ENCODE measurements at regions not wholly inside any gene's neighbourhood (a gene's known extent, or its start where the extent isn't known, plus 50 kb on each side); places are given as distances from the start of the nearest gene placed in this dataset.
"Not testable (repeated sequence)": the region's sequence is repeated elsewhere in the genome, so short reads cannot be mapped to it uniquely, and the experiment has no call there.

- ChIA-PET POLR2A (no interaction called here), CTCF (no interaction called here)
- no peak for DNase-seq (ENCODE audit: low read depth, low spot score)
- no peak for ATAC-seq
- no peaks in the 10 kb centered on the region for H3K9me3 ChIP-seq (ENCODE audit: control insufficient read depth, insufficient read depth, low read depth, low read length)
- intact Hi-C loops (cut with micrococcal nuclease; ENCODE audit: unreplicated experiment) (no loop called here), in situ Hi-C loops (cut with HindIII; ENCODE audit: low pct_unique_long_range_greater_than_20kb, low sequenced_read_pairs) (no loop called here)
- H3K36me3 ChIP-seq (ENCODE audit: control insufficient read depth, insufficient read depth, low read length) = no peaks in the 10 kb centered on the region
- BruUV-seq (replicated peaks) = no TSS peak
- peaks cover 20% of the 10 kb centered on the region; the same call in 1 of the 2 replicates for H3K27me3 ChIP-seq (ENCODE audit: control insufficient read depth, insufficient read depth, low read length)
- H3K4me1 ChIP-seq (ENCODE audit: control insufficient read depth, insufficient read depth, low read length) = no peaks in the 10 kb centered on the region
- TF ChIP-seq POLR2AphosphoS5 (IDR thresholded peaks at IDR 0.05; ENCODE audit: low read depth, low read length) (no peak), TCF7L2 (IDR thresholded peaks at IDR 0.05; ENCODE audit: low read depth, low read length) (no peak), SIN3A (IDR thresholded peaks at IDR 0.05; ENCODE audit: borderline replicate concordance, insufficient read depth, low read depth, low read length) (no peak), CTCF (IDR thresholded peaks at IDR 0.05) (no peak)
- TF ChIP-seq, protein P1, sequence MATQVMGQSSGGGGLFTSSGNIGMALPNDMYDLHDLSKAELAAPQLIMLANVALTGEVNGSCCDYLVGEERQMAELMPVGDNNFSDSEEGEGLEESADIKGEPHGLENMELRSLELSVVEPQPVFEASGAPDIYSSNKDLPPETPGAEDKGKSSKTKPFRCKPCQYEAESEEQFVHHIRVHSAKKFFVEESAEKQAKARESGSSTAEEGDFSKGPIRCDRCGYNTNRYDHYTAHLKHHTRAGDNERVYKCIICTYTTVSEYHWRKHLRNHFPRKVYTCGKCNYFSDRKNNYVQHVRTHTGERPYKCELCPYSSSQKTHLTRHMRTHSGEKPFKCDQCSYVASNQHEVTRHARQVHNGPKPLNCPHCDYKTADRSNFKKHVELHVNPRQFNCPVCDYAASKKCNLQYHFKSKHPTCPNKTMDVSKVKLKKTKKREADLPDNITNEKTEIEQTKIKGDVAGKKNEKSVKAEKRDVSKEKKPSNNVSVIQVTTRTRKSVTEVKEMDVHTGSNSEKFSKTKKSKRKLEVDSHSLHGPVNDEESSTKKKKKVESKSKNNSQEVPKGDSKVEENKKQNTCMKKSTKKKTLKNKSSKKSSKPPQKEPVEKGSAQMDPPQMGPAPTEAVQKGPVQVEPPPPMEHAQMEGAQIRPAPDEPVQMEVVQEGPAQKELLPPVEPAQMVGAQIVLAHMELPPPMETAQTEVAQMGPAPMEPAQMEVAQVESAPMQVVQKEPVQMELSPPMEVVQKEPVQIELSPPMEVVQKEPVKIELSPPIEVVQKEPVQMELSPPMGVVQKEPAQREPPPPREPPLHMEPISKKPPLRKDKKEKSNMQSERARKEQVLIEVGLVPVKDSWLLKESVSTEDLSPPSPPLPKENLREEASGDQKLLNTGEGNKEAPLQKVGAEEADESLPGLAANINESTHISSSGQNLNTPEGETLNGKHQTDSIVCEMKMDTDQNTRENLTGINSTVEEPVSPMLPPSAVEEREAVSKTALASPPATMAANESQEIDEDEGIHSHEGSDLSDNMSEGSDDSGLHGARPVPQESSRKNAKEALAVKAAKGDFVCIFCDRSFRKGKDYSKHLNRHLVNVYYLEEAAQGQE (IDR thresholded peaks at IDR 0.05; ENCODE audit: insufficient read depth in 1 of 2, low read depth in 2 of 2, low read length in 1 of 2) = no peak
- no peak overlapping the region for H3K27ac ChIP-seq (ENCODE audit: low read length)
- no peak overlapping the region for H3K4me3 ChIP-seq (ENCODE audit: low read depth in 2 of 2, low read length in 2 of 2)
These were observed 81.7 kb upstream of the UMPS start for GRCh38 chr3:124648551-124648950.

DNA sequence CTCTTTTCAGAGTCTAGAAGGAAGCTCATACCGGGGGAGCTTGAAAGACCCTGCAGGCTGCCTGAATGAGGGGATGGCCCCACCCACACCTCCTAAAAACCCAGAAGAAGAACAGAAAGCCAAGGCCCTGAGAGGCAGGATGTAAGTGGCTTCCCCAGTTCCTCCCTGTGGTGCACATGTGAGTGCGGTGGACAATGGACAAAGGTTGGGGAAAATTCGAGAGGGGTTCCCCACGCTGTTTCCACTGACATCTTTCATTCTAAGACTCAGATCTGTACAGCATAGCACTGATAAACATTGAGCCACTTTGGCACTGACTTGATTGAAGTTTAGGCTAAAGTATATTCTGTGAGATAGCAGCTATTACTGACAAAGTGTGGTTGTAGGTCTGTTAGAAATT is 79.5 kb upstream of the UMPS start:
- Histone ChIP-seq H3K27ac (ENCODE audit: low read length) (no peak overlapping the region), H3K27me3 (ENCODE audit: control insufficient read depth, insufficient read depth, low read length) (peaks cover 29% of the 10 kb centered on the region), H3K4me3 (ENCODE audit: low read depth in 2 of 2, low read length in 2 of 2) (no peak overlapping the region), H3K4me1 (ENCODE audit: control insufficient read depth, insufficient read depth, low read length) (no peaks in the 10 kb centered on the region), H3K36me3 (ENCODE audit: control insufficient read depth, insufficient read depth, low read length) (no peaks in the 10 kb centered on the region), H3K9me3 (ENCODE audit: control insufficient read depth, insufficient read depth, low read depth, low read length) (no peaks in the 10 kb centered on the region)
- no peak for DNase-seq (ENCODE audit: low read depth, low spot score)
- CTCF ChIA-PET = no interaction called here
- ATAC-seq = no peak
- POLR2A ChIA-PET = no interaction called here
- in situ Hi-C loops (cut with HindIII; ENCODE audit: low pct_unique_long_range_greater_than_20kb, low sequenced_read_pairs) (no loop called here), intact Hi-C loops (cut with micrococcal nuclease; ENCODE audit: unreplicated experiment) (no loop called here)
- BruUV-seq (replicated peaks) = no TSS peak
- TF ChIP-seq TCF7L2 (IDR thresholded peaks at IDR 0.05; ENCODE audit: low read depth, low read length) (no peak), POLR2AphosphoS5 (IDR thresholded peaks at IDR 0.05; ENCODE audit: low read depth, low read length) (no peak), SIN3A (IDR thresholded peaks at IDR 0.05; ENCODE audit: borderline replicate concordance, insufficient read depth, low read depth, low read length) (no peak), CTCF (IDR thresholded peaks at IDR 0.05) (no peak)
- TF ChIP-seq, protein P1 (IDR thresholded peaks at IDR 0.05; ENCODE audit: insufficient read depth in 1 of 2, low read depth in 2 of 2, low read length in 1 of 2) = no peak

DNA sequence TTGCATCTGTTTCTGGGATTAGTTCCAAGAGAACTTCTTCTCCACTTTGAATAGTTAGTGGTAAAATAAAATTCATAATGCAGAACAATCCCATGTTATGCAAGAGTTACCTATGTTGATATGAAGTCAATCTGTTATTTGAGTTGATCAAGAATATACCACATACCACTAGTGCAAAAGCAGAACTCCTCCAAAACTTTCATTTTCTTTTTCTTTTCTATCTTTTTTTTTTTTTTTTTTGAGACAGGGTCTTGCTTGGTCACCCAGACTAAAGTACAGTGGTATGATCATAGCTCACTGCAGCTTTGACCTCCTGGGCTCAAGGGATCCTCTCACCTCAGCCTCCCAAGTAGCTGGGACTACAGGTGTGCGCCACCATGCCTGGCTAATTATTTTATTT is 78.8 kb upstream of the UMPS start:
- H3K4me1 ChIP-seq (ENCODE audit: control insufficient read depth, insufficient read depth, low read length); H3K36me3 ChIP-seq (ENCODE audit: control insufficient read depth, insufficient read depth, low read length); ATAC-seq; H3K27ac ChIP-seq (ENCODE audit: low read length); CTCF ChIA-PET; POLR2A ChIA-PET; in situ Hi-C loops (cut with HindIII; ENCODE audit: low pct_unique_long_range_greater_than_20kb, low sequenced_read_pairs); DNase-seq (ENCODE audit: low read depth, low spot score); BruUV-seq (replicated peaks); intact Hi-C loops (cut with micrococcal nuclease; ENCODE audit: unreplicated experiment); H3K4me3 ChIP-seq (ENCODE audit: low read depth in 2 of 2, low read length in 2 of 2); H3K9me3 ChIP-seq (ENCODE audit: control insufficient read depth, insufficient read depth, low read depth, low read length): not testable (repeated sequence)
- H3K27me3 ChIP-seq (ENCODE audit: control insufficient read depth, insufficient read depth, low read length) = peaks cover 26% of the 10 kb centered on the region
